ENCODE measurements at regions not wholly inside any gene's neighbourhood (a gene's known extent, or its start where the extent isn't known, plus 50 kb on each side); places are given as distances from the start of the nearest gene placed in this dataset.

- TF ChIP-seq POLR2A (IDR thresholded peaks at IDR 0.05; ENCODE audit: low read length): no peak
- no peak for TF ChIP-seq GATA1 (IDR thresholded peaks at IDR 0.05; ENCODE audit: low read depth, low read length)
These were observed 214.7 kb upstream of the FOXQ1 start for GRCh38 chr6:1096967-1097765.
